ENCODE measurements at regions not wholly inside any gene's neighbourhood (a gene's known extent, or its start where the extent isn't known, plus 50 kb on each side); places are given as distances from the start of the nearest gene placed in this dataset.

- H3K9ac ChIP-seq, result no peak overlapping the region
- H3K27ac ChIP-seq, result no peak overlapping the region
- H3K4me2 ChIP-seq, result peak overlapping the region; percentile 25; the same call in 1 of the 2 replicates
- H3K4me3 ChIP-seq (IDR thresholded peaks at IDR 0.05; ENCODE audit: insufficient read depth, low read depth, low read length), result no peak overlapping the region
- H4K20me1 ChIP-seq (ENCODE audit: insufficient read depth), result no peaks in the 10 kb centered on the region
- no peaks in the 10 kb centered on the region for H3K79me2 ChIP-seq (ENCODE audit: insufficient read depth, low read depth)
- TF ChIP-seq CTCF (conservative IDR thresholded peaks at IDR 0.05; ENCODE audit: low read depth, low read length), result no peak
- H3K4me1 ChIP-seq (ENCODE audit: low read depth, poor library complexity, severe bottlenecking), result peaks cover 60% of the 10 kb centered on the region
- H3K27me3 ChIP-seq (ENCODE audit: insufficient read depth, low read depth), result no peaks in the 10 kb centered on the region
- no peak overlapping the region for H2AFZ ChIP-seq (ENCODE audit: low read depth)
- H3K36me3 ChIP-seq (ENCODE audit: insufficient read depth), result no peaks in the 10 kb centered on the region
Observed at GRCh38 chr9:650362-650761, 191.1 kb upstream of the DMRT1 start.

- Histone ChIP-seq H3K36me3 (ENCODE audit: insufficient read depth) (no peaks in the 10 kb centered on the region), H3K79me2 (ENCODE audit: insufficient read depth, low read depth) (no peaks in the 10 kb centered on the region), H3K27ac (no peak overlapping the region), H3K9ac (no peak overlapping the region), H3K4me3 (IDR thresholded peaks at IDR 0.05; ENCODE audit: insufficient read depth, low read depth, low read length) (no peak overlapping the region), H3K27me3 (ENCODE audit: insufficient read depth, low read depth) (no peaks in the 10 kb centered on the region), H3K4me1 (ENCODE audit: low read depth, poor library complexity, severe bottlenecking) (peaks cover 65% of the 10 kb centered on the region), H3K4me2 (no peak overlapping the region), H2AFZ (ENCODE audit: low read depth) (no peak overlapping the region), H4K20me1 (ENCODE audit: insufficient read depth) (no peaks in the 10 kb centered on the region)
- TF ChIP-seq CTCF (conservative IDR thresholded peaks at IDR 0.05; ENCODE audit: low read depth, low read length), result no peak
Observed at GRCh38 chr9:651371-651770, 190.1 kb upstream of the DMRT1 start.

GRCh38 chr9:652914-653313, 188.6 kb upstream of the DMRT1 start:
- H3K9ac ChIP-seq, result peak overlapping the region; percentile 41; the same call in 1 of the 2 replicates
- H3K4me3 ChIP-seq (IDR thresholded peaks at IDR 0.05; ENCODE audit: insufficient read depth, low read depth, low read length), result no peak overlapping the region
- no peaks in the 10 kb centered on the region for H4K20me1 ChIP-seq (ENCODE audit: insufficient read depth)
- H3K4me1 ChIP-seq (ENCODE audit: low read depth, poor library complexity, severe bottlenecking), result peaks cover 80% of the 10 kb centered on the region
- peak overlapping the region; percentile 82 for H3K4me2 ChIP-seq
- no peak for TF ChIP-seq CTCF (conservative IDR thresholded peaks at IDR 0.05; ENCODE audit: low read depth, low read length)
- no peaks in the 10 kb centered on the region for H3K79me2 ChIP-seq (ENCODE audit: insufficient read depth, low read depth)
- H3K27me3 ChIP-seq (ENCODE audit: insufficient read depth, low read depth), result no peaks in the 10 kb centered on the region
- no peaks in the 10 kb centered on the region for H3K36me3 ChIP-seq (ENCODE audit: insufficient read depth)
- 0 out of 2 replicates have a peak overlapping the region, but pooled peaks have one; percentile 20 for H2AFZ ChIP-seq (ENCODE audit: low read depth)
- H3K27ac ChIP-seq, result peak overlapping the region; percentile 80

GRCh38 chr9:653421-653820, 188.1 kb upstream of the DMRT1 start:
- no peak overlapping the region for H2AFZ ChIP-seq (ENCODE audit: low read depth)

More at GRCh38 chr9:653421-653820, 188.1 kb upstream of the DMRT1 start:
- no peak overlapping the region for H3K4me3 ChIP-seq (IDR thresholded peaks at IDR 0.05; ENCODE audit: insufficient read depth, low read depth, low read length)
- H4K20me1 ChIP-seq (ENCODE audit: insufficient read depth), result no peaks in the 10 kb centered on the region
- H3K9ac ChIP-seq, result no peak overlapping the region; the same call in 1 of the 2 replicates
- H3K79me2 ChIP-seq (ENCODE audit: insufficient read depth, low read depth), result no peaks in the 10 kb centered on the region
- no peaks in the 10 kb centered on the region for H3K27me3 ChIP-seq (ENCODE audit: insufficient read depth, low read depth)
- no peak for TF ChIP-seq CTCF (conservative IDR thresholded peaks at IDR 0.05; ENCODE audit: low read depth, low read length)
- H3K27ac ChIP-seq, result peak overlapping the region; percentile 80
- no peaks in the 10 kb centered on the region for H3K36me3 ChIP-seq (ENCODE audit: insufficient read depth)
- peaks cover 80% of the 10 kb centered on the region for H3K4me1 ChIP-seq (ENCODE audit: low read depth, poor library complexity, severe bottlenecking)
- H3K4me2 ChIP-seq, result peak overlapping the region; percentile 82

Data from KMS-11 (cell line).